GM21528 (cell line): ENCODE measurements at regions not wholly inside any gene's neighbourhood (a gene's known extent, or its start where the extent isn't known, plus 50 kb on each side); places are given as distances from the start of the nearest gene placed in this dataset.
"Not testable (repeated sequence)": the region's sequence is repeated elsewhere in the genome, so short reads cannot be mapped to it uniquely, and the experiment has no call there.

Source experiments
- ATAC-seq: cut with Tn5 transposase; IDR thresholded peaks from one replicate; pipeline ENCODE4 v1.9.1; 2021; ENCODE audit warnings: mild to moderate bottlenecking, moderate library complexity; ENCODE audit not compliant: unreplicated experiment, low FRiP score

GRCh38 chr12:23340351-23340750, 609.1 kb downstream of the SOX5 start:
- no peak for ATAC-seq

GRCh38 chr12:23342407-23342806, 607.1 kb downstream of the SOX5 start:
- no peak for ATAC-seq

GRCh38 chr12:23349564-23349963, 599.9 kb downstream of the SOX5 start:
- no peak for ATAC-seq

- peak; percentile 90 for ATAC-seq
Observed at GRCh38 chr12:23350808-23351207, 598.7 kb downstream of the SOX5 start.

- no peak for ATAC-seq
Observed at GRCh38 chr12:23352670-23353069, 596.8 kb downstream of the SOX5 start.

- no peak for ATAC-seq
Observed at GRCh38 chr12:23354800-23355199, 594.7 kb downstream of the SOX5 start.

GRCh38 chr12:23356440-23356839, 593.0 kb downstream of the SOX5 start:
- no peak for ATAC-seq

GRCh38 chr12:23356927-23357708, 592.4 kb downstream of the SOX5 start:
- ATAC-seq = no peak

GRCh38 chr12:23359975-23360701, 589.3 kb downstream of the SOX5 start:
- no peak for ATAC-seq

GRCh38 chr12:23361971-23362370, 587.5 kb downstream of the SOX5 start:
- ATAC-seq = no peak

GRCh38 chr12:23368590-23368989, 580.9 kb downstream of the SOX5 start:
- ATAC-seq = no peak

- ATAC-seq = no peak
Observed at GRCh38 chr12:23375621-23376020, 573.8 kb downstream of the SOX5 start.

GRCh38 chr12:23376238-23376637, 573.2 kb downstream of the SOX5 start:
- ATAC-seq = no peak

GRCh38 chr12:23380419-23381100, 568.9 kb downstream of the SOX5 start:
- ATAC-seq = no peak

GRCh38 chr12:23388898-23389297, 560.6 kb downstream of the SOX5 start:
- ATAC-seq = not testable (repeated sequence)

GRCh38 chr12:23389315-23389714, 560.2 kb downstream of the SOX5 start:
- ATAC-seq = not testable (repeated sequence)

GRCh38 chr12:23399402-23399933, 550.0 kb downstream of the SOX5 start:
- ATAC-seq = no peak

- ATAC-seq = no peak
Observed at GRCh38 chr12:23415180-23415579, 534.3 kb downstream of the SOX5 start.

GRCh38 chr12:23421556-23421955, 527.9 kb downstream of the SOX5 start:
- no peak for ATAC-seq

GRCh38 chr12:23423097-23423687, 526.3 kb downstream of the SOX5 start:
- no peak for ATAC-seq

- no peak for ATAC-seq
Observed at GRCh38 chr12:23423796-23424195, 525.7 kb downstream of the SOX5 start.
